ENCODE measurements at regions not wholly inside any gene's neighbourhood (a gene's known extent, or its start where the extent isn't known, plus 50 kb on each side); places are given as distances from the start of the nearest gene placed in this dataset.

GRCh38 chr1:70518106-70518505 lies 107.0 kb downstream of the CTH start:
- TF ChIP-seq, protein P1, sequence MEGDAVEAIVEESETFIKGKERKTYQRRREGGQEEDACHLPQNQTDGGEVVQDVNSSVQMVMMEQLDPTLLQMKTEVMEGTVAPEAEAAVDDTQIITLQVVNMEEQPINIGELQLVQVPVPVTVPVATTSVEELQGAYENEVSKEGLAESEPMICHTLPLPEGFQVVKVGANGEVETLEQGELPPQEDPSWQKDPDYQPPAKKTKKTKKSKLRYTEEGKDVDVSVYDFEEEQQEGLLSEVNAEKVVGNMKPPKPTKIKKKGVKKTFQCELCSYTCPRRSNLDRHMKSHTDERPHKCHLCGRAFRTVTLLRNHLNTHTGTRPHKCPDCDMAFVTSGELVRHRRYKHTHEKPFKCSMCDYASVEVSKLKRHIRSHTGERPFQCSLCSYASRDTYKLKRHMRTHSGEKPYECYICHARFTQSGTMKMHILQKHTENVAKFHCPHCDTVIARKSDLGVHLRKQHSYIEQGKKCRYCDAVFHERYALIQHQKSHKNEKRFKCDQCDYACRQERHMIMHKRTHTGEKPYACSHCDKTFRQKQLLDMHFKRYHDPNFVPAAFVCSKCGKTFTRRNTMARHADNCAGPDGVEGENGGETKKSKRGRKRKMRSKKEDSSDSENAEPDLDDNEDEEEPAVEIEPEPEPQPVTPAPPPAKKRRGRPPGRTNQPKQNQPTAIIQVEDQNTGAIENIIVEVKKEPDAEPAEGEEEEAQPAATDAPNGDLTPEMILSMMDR (IDR thresholded peaks at IDR 0.05) = no peak
- TF ChIP-seq POLR2A (IDR thresholded peaks at IDR 0.05) = no peak

All from thyroid gland (tissue), 4 donors.